ENCODE measurements at regions not wholly inside any gene's neighbourhood (a gene's known extent, or its start where the extent isn't known, plus 50 kb on each side); places are given as distances from the start of the nearest gene placed in this dataset.

GRCh38 chr21:26389971-26390641, 183.0 kb downstream of the CYYR1 start:
- Histone ChIP-seq H2AFZ (ENCODE audit: low read depth, low read length) (no peak overlapping the region), H3K4me2 (ENCODE audit: insufficient read depth, low read length) (no peak overlapping the region), H4K20me1 (replicated peaks; ENCODE audit: control insufficient read depth, insufficient read depth, low read length) (no peaks in the 10 kb centered on the region), H3K9me1 (ENCODE audit: control insufficient read depth, insufficient read depth, low read length) (no peaks in the 10 kb centered on the region), H3K9me3 (replicated peaks; ENCODE audit: control insufficient read depth, insufficient read depth, low read depth, low read length) (peaks cover 2% of the 10 kb centered on the region; the same call in 1 of the 2 replicates), H3K4me1 (replicated peaks in 1 of 2; ENCODE audit: control insufficient read depth in 2 of 2, insufficient read depth in 2 of 2, low read length in 2 of 2) (no peaks in the 10 kb centered on the region), H3K27me3 (ENCODE audit: control insufficient read depth in 2 of 2, insufficient read depth in 2 of 2, low read length in 2 of 2) (no peaks in the 10 kb centered on the region), H3K9ac (ENCODE audit: insufficient read depth in 1 of 2, low read depth in 2 of 2, low read length in 2 of 2) (no peak overlapping the region), H3K4me3 (no peak overlapping the region), H3K79me2 (ENCODE audit: control insufficient read depth, insufficient read depth, low read length) (no peaks in the 10 kb centered on the region), H3K27ac (ENCODE audit: extremely low read depth, low read depth, low read length) (no peak overlapping the region), H3K36me3 (ENCODE audit: control insufficient read depth, insufficient read depth, low read length) (no peaks in the 10 kb centered on the region)
- ATAC-seq = no peak
- ChIA-PET CTCF (ENCODE audit: low intra/inter-chr PET ratio) (no interaction called here), POLR2A (no interaction called here)
- intact Hi-C loops (cut with micrococcal nuclease) (no loop called here), in situ Hi-C loops (cut with MboI) (no loop called here)
- no peak for FAIRE-seq
- WGBS (ENCODE audit: insufficient coverage, low coverage, missing lambda C conversion rate) = 0% methylated on average over 6 of the region's 6 CpGs
- no peak for DNase-seq (ENCODE audit: extremely low read depth in 1 of 4, low spot score in 3 of 4)
- TF ChIP-seq KAT8 (IDR thresholded peaks at IDR 0.05; ENCODE audit: low read depth) (no peak), ETV5 (CRISPR knock-in tag; IDR thresholded peaks at IDR 0.05; ENCODE audit: low read depth) (no peak), ZNF507 (tag; conservative IDR thresholded peaks at IDR 0.05) (no peak), ATF3 (IDR thresholded peaks at IDR 0.05) (no peak), ATF3 (CRISPR knock-in tag; conservative IDR thresholded peaks at IDR 0.05) (no peak), BHLHE40 (IDR thresholded peaks at IDR 0.05; ENCODE audit: low read length) (no peak), FOXK1 (CRISPR knock-in tag; IDR thresholded peaks at IDR 0.05; ENCODE audit: borderline replicate concordance) (no peak), GTF2E2 (tag; IDR thresholded peaks at IDR 0.05) (no peak), POLR2B (IDR thresholded peaks at IDR 0.05; ENCODE audit: low read depth, partially characterized antibody) (no peak)
- BruUV-seq (replicated peaks) = no TSS peak
